HCT116 (cell line): ENCODE measurements at regions not wholly inside any gene's neighbourhood (a gene's known extent, or its start where the extent isn't known, plus 50 kb on each side); places are given as distances from the start of the nearest gene placed in this dataset.

Experiments
- ATAC-seq: fragments of 200-7000 bp; cut with Tn5 transposase; 2 replicates; pipeline ENCODE4 v1.9.1; 2020; ENCODE audit warnings: mild to moderate bottlenecking, moderate library complexity
- BruUV-seq: library from RNA; stranded (reverse); fragments of 400-500 nt; replicated peaks from 2 replicates; lab custom pipeline; 2021; lab: Mats Ljungman, UMichigan
- CTCF ChIA-PET: fragments of 300-600 bp; sonication (Branson Sonifier 250); formaldehyde crosslinking; loops from one replicate; lab custom pipeline; 2021; ENCODE audit warnings: antibody characterized with exemption; lab: Charles Lee
- POLR2A ChIA-PET: fragments of 300-600, 350-600 bp; sonication (Branson Sonifier 250); formaldehyde crosslinking; loops from one replicate; lab custom pipeline; 2021; ENCODE audit warnings: antibody characterized with exemption; lab: Charles Lee
- RAD21 ChIA-PET, 2 experiments: fragments of 300-600 bp; sonication (Branson Sonifier 250); formaldehyde crosslinking; loops; one replicate each; lab custom pipeline; 2023; ENCODE audit warnings: low total read pairs in 2 of 2; ENCODE audit not compliant: uncharacterized antibody in 2 of 2, unreplicated experiment in 2 of 2, low non-redundant PET in 1 of 2; lab: Charles Lee
- DNase-seq: peaks from one replicate; pipeline ENCODE4 v3.0.0-alpha.2; 2010; ENCODE audit warnings: low read depth, low spot score
- H2AFZ ChIP-seq: fragments of 200-600 bp; shearing (Covaris generic), sonication (generic); 2 replicates; pipeline ENCODE4 v1.6.1; 2017; ENCODE audit warnings: low read depth, mixed run types, mixed read lengths, antibody characterized with exemption, low read length; ENCODE audit not compliant: poor library complexity, severe bottlenecking
- H3K27ac ChIP-seq: 2 replicates; pipeline ENCODE4 v1.5.1; 2012; ENCODE audit warnings: low read depth, low read length
- H3K27me3 ChIP-seq: fragments of 200-600 bp; sonication (generic); 2 replicates; pipeline ENCODE4 v1.6.1; 2016; ENCODE audit warnings: mixed run types, low read length, mixed read lengths; ENCODE audit not compliant: insufficient read depth
- H3K36me3 ChIP-seq, 2 experiments: fragments of 200-500 bp in 1 of 2; fragments of 200-600 bp in 1 of 2; sonication (Bioruptor generic) in 1 of 2; sonication (generic) in 1 of 2; 2 replicates each; pipeline versions ENCODE4 v1.5.1 to v1.6.1; 2014 to 2016; ENCODE audit warnings: low read length in 2 of 2, inconsistent platforms in 1 of 2, mixed read lengths in 1 of 2, mixed run types in 1 of 2; ENCODE audit not compliant: insufficient read depth in 2 of 2, control insufficient read depth in 1 of 2
- H3K4me1 ChIP-seq, 2 experiments: fragments of 200-600 bp in 1 of 2; sonication (generic) in 1 of 2; 2 replicates each; pipeline versions ENCODE4 v1.5.1 to v1.6.1; 2012 to 2017; ENCODE audit warnings: low read length in 2 of 2, inconsistent platforms in 1 of 2, mild to moderate bottlenecking in 1 of 2, mixed read lengths in 1 of 2, mixed run types in 1 of 2, moderate library complexity in 1 of 2; ENCODE audit not compliant: insufficient read depth in 2 of 2, control insufficient read depth in 1 of 2
- H3K4me2 ChIP-seq: fragments of 200-600 bp; sonication (generic); 2 replicates; pipeline ENCODE4 v1.6.1; 2017; ENCODE audit warnings: mixed run types, low read length, mixed read lengths
- H3K4me3 ChIP-seq, 2 experiments: fragments of 200-600 bp in 1 of 2; sonication (generic) in 1 of 2; replicated peaks in 1 of 2; 2 replicates each; pipeline ENCODE4 v1.5.1; 2011 to 2016; ENCODE audit warnings: low read length in 2 of 2, control low read depth in 1 of 2, low read depth in 1 of 2, mild to moderate bottlenecking in 1 of 2, mixed read lengths in 1 of 2, mixed run types in 1 of 2
- H3K79me2 ChIP-seq: fragments of 200-600 bp; sonication (generic); 2 replicates; pipeline ENCODE4 v1.6.1; 2017; ENCODE audit warnings: mild to moderate bottlenecking, mixed run types, low read length, moderate library complexity, mixed read lengths; ENCODE audit not compliant: insufficient read depth
- H3K9ac ChIP-seq: fragments of 200-600 bp; sonication (generic); 2 replicates; pipeline ENCODE4 v1.6.1; 2016; ENCODE audit warnings: low read length, mixed read lengths
- H3K9me2 ChIP-seq: fragments of 200-600 bp; sonication (generic), shearing (Covaris generic); 2 replicates; pipeline ENCODE4 v1.6.1; 2017; ENCODE audit warnings: mixed run types, mild to moderate bottlenecking, moderate library complexity; ENCODE audit not compliant: insufficient read depth
- H3K9me3 ChIP-seq, 2 experiments: fragments of 200-500 bp in 1 of 2; fragments of 200-600 bp in 1 of 2; sonication (Bioruptor generic) in 1 of 2; sonication (generic) in 1 of 2; 2 replicates each; pipeline ENCODE4 v1.6.1; 2014 to 2017; ENCODE audit warnings: low read length in 2 of 2, mixed read lengths in 2 of 2, inconsistent platforms in 1 of 2, low read depth in 1 of 2, mild to moderate bottlenecking in 1 of 2, mixed run types in 1 of 2, moderate library complexity in 1 of 2; ENCODE audit not compliant: control insufficient read depth in 1 of 2, insufficient read depth in 1 of 2
- H4K20me1 ChIP-seq: fragments of 200-600 bp; sonication (generic), shearing (Covaris generic); 2 replicates; pipeline ENCODE4 v1.6.1; 2017; ENCODE audit warnings: mixed run types, mild to moderate bottlenecking, moderate library complexity; ENCODE audit not compliant: insufficient read depth
- CBX3 ChIP-seq: IDR thresholded peaks from 2 replicates; pipeline ENCODE4 v1.6.1; 2012; ENCODE audit warnings: low read depth
- CEBPB ChIP-seq: IDR thresholded peaks from 2 replicates; pipeline ENCODE4 v1.6.1; 2012; ENCODE audit warnings: low read depth
- EZH2phosphoT487 ChIP-seq: fragments of 200-600 bp; IDR thresholded peaks from 2 replicates; pipeline ENCODE4 v1.6.1; 2018; ENCODE audit warnings: antibody characterized with exemption, borderline replicate concordance
- JUND ChIP-seq: IDR thresholded peaks from 2 replicates; pipeline ENCODE4 v1.6.1; 2012
- POLR2A ChIP-seq: IDR thresholded peaks from 2 replicates; pipeline ENCODE4 v1.7.0; 2011; ENCODE audit warnings: borderline replicate concordance; ENCODE audit not compliant: insufficient read depth, insufficient read length; ENCODE audit errors: extremely low read depth
- SIN3A ChIP-seq: IDR thresholded peaks from 2 replicates; pipeline ENCODE4 v1.6.1; 2012; ENCODE audit warnings: low read depth
- SP1 ChIP-seq: IDR thresholded peaks from 2 replicates; pipeline ENCODE4 v1.6.1; 2012; ENCODE audit warnings: low read depth
- TCF7L2 ChIP-seq: IDR thresholded peaks from 2 replicates; pipeline ENCODE4 v1.7.0; 2011; ENCODE audit warnings: borderline replicate concordance, inconsistent platforms; ENCODE audit not compliant: insufficient read depth, insufficient read length; ENCODE audit errors: extremely low read depth
- ZFX ChIP-seq: fragments of 450-650 bp; IDR thresholded peaks from 2 replicates; pipeline ENCODE4 v1.6.1; 2017
- intact Hi-C: fragments of 100-400 bp; cut with micrococcal nuclease; formaldehyde crosslinking; loops from 2 replicates; pipeline ENCODE4 v1.10.0; 2022
- TF ChIP-seq, protein P1 (sequence below), 3 experiments: fragments of 200-600 bp in 1 of 3; sonication (generic) in 1 of 3; IDR thresholded peaks in 2 of 3; conservative IDR thresholded peaks in 1 of 3; 2 replicates each; pipeline ENCODE4 v1.5.1; 2012 to 2017; ENCODE audit warnings: low read depth in 2 of 3, low read length in 2 of 3, antibody characterized with exemption in 1 of 3, borderline replicate concordance in 1 of 3, control low read depth in 1 of 3, mild to moderate bottlenecking in 1 of 3, mixed read lengths in 1 of 3, mixed run types in 1 of 3, moderate library complexity in 1 of 3; ENCODE audit not compliant: insufficient read depth in 1 of 3

DNA sequence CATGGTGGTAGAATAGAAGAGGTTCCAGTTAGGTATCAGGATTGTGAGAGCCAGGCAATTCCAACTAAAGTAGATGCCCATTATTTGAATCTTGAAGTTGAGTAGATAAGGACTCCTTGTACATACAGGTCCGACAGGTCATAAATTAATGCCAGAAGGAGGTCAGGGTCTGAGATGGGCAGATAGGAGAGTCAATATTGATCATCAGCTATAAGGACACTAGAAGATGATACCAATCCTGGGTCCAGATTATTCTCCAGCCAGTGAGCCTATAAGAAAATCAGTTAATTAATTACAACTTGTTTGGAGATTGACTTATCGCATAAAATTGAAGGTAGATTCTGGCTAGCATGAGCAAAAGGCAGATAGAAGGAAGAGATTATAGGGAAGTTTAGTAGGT is 378.4 kb upstream of the NAALADL2 start:
- intact Hi-C loops: no loop called here
- Histone ChIP-seq H3K4me3 (no peak overlapping the region), H3K9me3 (no peaks in the 10 kb centered on the region), H2AFZ (no peak overlapping the region), H3K27ac (no peak overlapping the region), H3K9me2 (no peaks in the 10 kb centered on the region; the same call in 1 of the 2 replicates), H4K20me1 (no peaks in the 10 kb centered on the region), H3K27me3 (no peaks in the 10 kb centered on the region), H3K9ac (no peak overlapping the region), H3K79me2 (no peaks in the 10 kb centered on the region), H3K36me3 (no peaks in the 10 kb centered on the region), H3K4me1 (no peaks in the 10 kb centered on the region), H3K4me2 (no peak overlapping the region)
- DNase-seq (no peak), ATAC-seq (no peak)
- TF ChIP-seq SP1: no peak
- no peak for TF ChIP-seq ZFX
- TF ChIP-seq JUND: no peak
- no peak for TF ChIP-seq CBX3
- TF ChIP-seq EZH2phosphoT487: no peak
- TF ChIP-seq POLR2A: no peak
- ChIA-PET CTCF (no interaction called here), RAD21 (no interaction called here), POLR2A (no interaction called here)
- no TSS peak for BruUV-seq

DNA sequence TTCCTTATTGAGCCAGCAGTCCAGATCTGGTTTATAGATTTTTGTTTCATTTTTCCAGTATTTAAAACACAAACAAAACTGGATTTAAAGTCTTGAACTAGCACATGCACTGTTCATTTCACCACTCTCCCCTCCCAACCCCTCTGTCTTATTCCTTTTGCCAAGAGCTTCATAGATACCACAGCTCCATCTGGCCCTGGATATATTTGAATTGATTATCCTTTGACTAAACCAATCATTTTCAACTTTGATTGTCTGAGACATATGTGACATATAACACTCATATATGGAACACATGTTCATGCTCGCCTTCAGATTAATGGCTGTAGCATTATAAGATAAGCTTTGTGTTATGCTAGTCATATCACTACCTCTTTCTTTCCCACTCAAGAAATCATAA is 376.6 kb upstream of the NAALADL2 start:
- Histone ChIP-seq H3K4me1 (no peaks in the 10 kb centered on the region), H3K79me2 (no peaks in the 10 kb centered on the region; the same call in 1 of the 2 replicates), H3K9me3 (no peaks in the 10 kb centered on the region), H2AFZ (no peak overlapping the region), H3K4me2 (no peak overlapping the region), H3K9ac (no peak overlapping the region), H4K20me1 (no peaks in the 10 kb centered on the region), H3K36me3 (no peaks in the 10 kb centered on the region), H3K27me3 (no peaks in the 10 kb centered on the region), H3K9me2 (no peaks in the 10 kb centered on the region; the same call in 1 of the 2 replicates), H3K4me3 (no peak overlapping the region), H3K27ac (no peak overlapping the region)
- ATAC-seq (no peak), DNase-seq (no peak)
- intact Hi-C loops: no loop called here
- BruUV-seq: no TSS peak
- RAD21 ChIA-PET: no interaction called here
- TF ChIP-seq TCF7L2 (no peak), CEBPB (no peak), SIN3A (no peak)
- TF ChIP-seq, protein P1, sequence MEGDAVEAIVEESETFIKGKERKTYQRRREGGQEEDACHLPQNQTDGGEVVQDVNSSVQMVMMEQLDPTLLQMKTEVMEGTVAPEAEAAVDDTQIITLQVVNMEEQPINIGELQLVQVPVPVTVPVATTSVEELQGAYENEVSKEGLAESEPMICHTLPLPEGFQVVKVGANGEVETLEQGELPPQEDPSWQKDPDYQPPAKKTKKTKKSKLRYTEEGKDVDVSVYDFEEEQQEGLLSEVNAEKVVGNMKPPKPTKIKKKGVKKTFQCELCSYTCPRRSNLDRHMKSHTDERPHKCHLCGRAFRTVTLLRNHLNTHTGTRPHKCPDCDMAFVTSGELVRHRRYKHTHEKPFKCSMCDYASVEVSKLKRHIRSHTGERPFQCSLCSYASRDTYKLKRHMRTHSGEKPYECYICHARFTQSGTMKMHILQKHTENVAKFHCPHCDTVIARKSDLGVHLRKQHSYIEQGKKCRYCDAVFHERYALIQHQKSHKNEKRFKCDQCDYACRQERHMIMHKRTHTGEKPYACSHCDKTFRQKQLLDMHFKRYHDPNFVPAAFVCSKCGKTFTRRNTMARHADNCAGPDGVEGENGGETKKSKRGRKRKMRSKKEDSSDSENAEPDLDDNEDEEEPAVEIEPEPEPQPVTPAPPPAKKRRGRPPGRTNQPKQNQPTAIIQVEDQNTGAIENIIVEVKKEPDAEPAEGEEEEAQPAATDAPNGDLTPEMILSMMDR (IDR thresholded peaks at IDR 0.05 in 2 of 3, conservative IDR thresholded peaks at IDR 0.05 in 1 of 3; ENCODE audit: borderline replicate concordance in 1 of 3, insufficient read depth in 1 of 3, low read depth in 2 of 3, low read length in 2 of 3): no peak
- POLR2A ChIA-PET: no interaction called here
- CTCF ChIA-PET: no interaction called here
